A673 (cell line): ENCODE measurements at regions not wholly inside any gene's neighbourhood (a gene's known extent, or its start where the extent isn't known, plus 50 kb on each side); places are given as distances from the start of the nearest gene placed in this dataset.

ENCODE experiments used
- BruUV-seq: library from RNA; stranded (reverse); fragments of 400-500 nt; replicated peaks from 2 replicates; lab custom pipeline; 2021; lab: Mats Ljungman, UMichigan
- CTCF ChIA-PET: fragments of 300-600 bp; sonication (Branson Sonifier 250); formaldehyde crosslinking; loops from one replicate; lab custom pipeline; 2022; ENCODE audit warnings: antibody characterized with exemption; lab: Charles Lee
- POLR2A ChIA-PET: fragments of 300-600 bp; sonication (Branson Sonifier 250); formaldehyde crosslinking; loops from one replicate; lab custom pipeline; 2022; ENCODE audit warnings: antibody characterized with exemption; ENCODE audit not compliant: low non-redundant PET; lab: Charles Lee
- DNase-seq: peaks from one replicate; pipeline ENCODE4 v3.0.0-alpha.2; 2015; ENCODE audit warnings: low spot score
- H3K27ac ChIP-seq: fragments of 200-600 bp; sonication (generic); 2 replicates; pipeline ENCODE4 v1.5.1; 2016; ENCODE audit warnings: mixed run types, low read depth, mild to moderate bottlenecking, mixed read lengths, antibody characterized with exemption, low read length; ENCODE audit not compliant: poor library complexity, severe bottlenecking
- H3K27me3 ChIP-seq: fragments of 200-600 bp; sonication (generic); replicated peaks from 2 replicates; pipeline ENCODE4 v1.6.1; 2017; ENCODE audit warnings: mixed run types, low read depth, mild to moderate bottlenecking, mixed read lengths, antibody characterized with exemption, low read length; ENCODE audit not compliant: insufficient read depth, poor library complexity
- H3K36me3 ChIP-seq: fragments of 200-600 bp; sonication (generic); 2 replicates; pipeline ENCODE4 v1.6.1; 2016; ENCODE audit warnings: mixed run types, mild to moderate bottlenecking, mixed read lengths, antibody characterized with exemption, low read length; ENCODE audit not compliant: insufficient read depth, poor library complexity, severe bottlenecking
- H3K4me1 ChIP-seq: fragments of 200-600 bp; sonication (generic); 2 replicates; pipeline ENCODE4 v1.6.1; 2017; ENCODE audit warnings: mixed run types, mild to moderate bottlenecking, mixed read lengths, antibody characterized with exemption, low read length; ENCODE audit not compliant: insufficient read depth, poor library complexity, severe bottlenecking
- H3K4me3 ChIP-seq: fragments of 200-600 bp; sonication (generic); 2 replicates; pipeline ENCODE4 v1.5.1; 2016; ENCODE audit warnings: low read depth, mixed run types, mild to moderate bottlenecking, mixed read lengths, low read length; ENCODE audit not compliant: poor library complexity, severe bottlenecking
- H3K9me3 ChIP-seq: fragments of 200-600 bp; sonication (generic); 2 replicates; pipeline ENCODE4 v1.6.1; 2016; ENCODE audit warnings: mixed run types, low read depth, mild to moderate bottlenecking, mixed read lengths, antibody characterized with exemption, low read length; ENCODE audit not compliant: poor library complexity, severe bottlenecking
- EZH2 ChIP-seq: fragments of 200-600 bp; sonication (generic); IDR thresholded peaks from 2 replicates; pipeline ENCODE4 v1.6.1; 2017; ENCODE audit warnings: borderline replicate concordance, low read depth, mild to moderate bottlenecking, mixed read lengths, antibody characterized with exemption, low read length; ENCODE audit not compliant: poor library complexity, severe bottlenecking
- intact Hi-C: fragments of 100-400 bp; cut with micrococcal nuclease; formaldehyde crosslinking; loops from one replicate; pipeline ENCODE4 v1.10.0; 2022; ENCODE audit not compliant: unreplicated experiment
- TF ChIP-seq, protein P1 (sequence below): fragments of 300-800, 200-600 bp; sonication (generic); conservative IDR thresholded peaks from 2 replicates; pipeline ENCODE4 v1.5.1; 2017; ENCODE audit warnings: low read depth, mild to moderate bottlenecking, antibody characterized with exemption, low read length, moderate library complexity, mixed read lengths

DNA sequence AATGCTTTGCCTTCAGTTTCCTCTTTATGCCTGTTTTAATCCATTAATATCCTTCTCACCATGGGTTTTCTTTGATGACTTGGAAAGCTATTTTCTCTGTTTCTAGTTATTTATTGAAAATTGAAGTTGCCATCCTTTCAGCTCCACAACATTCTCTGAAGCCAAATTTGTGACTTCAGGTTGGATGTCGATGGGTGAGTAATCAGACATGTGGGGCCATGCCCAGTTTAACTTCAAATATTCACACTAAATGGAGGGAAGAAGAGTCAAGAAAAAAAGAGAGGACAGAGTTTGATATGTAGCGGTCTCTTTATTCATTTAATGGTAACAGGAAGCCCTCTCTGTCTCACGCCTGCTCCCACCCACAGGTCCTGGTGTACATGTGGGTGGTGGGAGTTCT lies 89.1 kb upstream of the RIPOR2 start:
- Histone ChIP-seq H3K4me1 (peaks cover 20% of the 10 kb centered on the region), H3K27ac (no peak overlapping the region), H3K9me3 (no peaks in the 10 kb centered on the region), H3K36me3 (no peaks in the 10 kb centered on the region), H3K27me3 (no peaks in the 10 kb centered on the region), H3K4me3 (no peak overlapping the region)
- no TSS peak for BruUV-seq
- intact Hi-C loops, result no loop called here
- ChIA-PET POLR2A (no interaction called here), CTCF (no interaction called here)
- DNase-seq, result no peak
- TF ChIP-seq EZH2, result no peak
- TF ChIP-seq, protein P1, sequence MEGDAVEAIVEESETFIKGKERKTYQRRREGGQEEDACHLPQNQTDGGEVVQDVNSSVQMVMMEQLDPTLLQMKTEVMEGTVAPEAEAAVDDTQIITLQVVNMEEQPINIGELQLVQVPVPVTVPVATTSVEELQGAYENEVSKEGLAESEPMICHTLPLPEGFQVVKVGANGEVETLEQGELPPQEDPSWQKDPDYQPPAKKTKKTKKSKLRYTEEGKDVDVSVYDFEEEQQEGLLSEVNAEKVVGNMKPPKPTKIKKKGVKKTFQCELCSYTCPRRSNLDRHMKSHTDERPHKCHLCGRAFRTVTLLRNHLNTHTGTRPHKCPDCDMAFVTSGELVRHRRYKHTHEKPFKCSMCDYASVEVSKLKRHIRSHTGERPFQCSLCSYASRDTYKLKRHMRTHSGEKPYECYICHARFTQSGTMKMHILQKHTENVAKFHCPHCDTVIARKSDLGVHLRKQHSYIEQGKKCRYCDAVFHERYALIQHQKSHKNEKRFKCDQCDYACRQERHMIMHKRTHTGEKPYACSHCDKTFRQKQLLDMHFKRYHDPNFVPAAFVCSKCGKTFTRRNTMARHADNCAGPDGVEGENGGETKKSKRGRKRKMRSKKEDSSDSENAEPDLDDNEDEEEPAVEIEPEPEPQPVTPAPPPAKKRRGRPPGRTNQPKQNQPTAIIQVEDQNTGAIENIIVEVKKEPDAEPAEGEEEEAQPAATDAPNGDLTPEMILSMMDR, result no peak

DNA sequence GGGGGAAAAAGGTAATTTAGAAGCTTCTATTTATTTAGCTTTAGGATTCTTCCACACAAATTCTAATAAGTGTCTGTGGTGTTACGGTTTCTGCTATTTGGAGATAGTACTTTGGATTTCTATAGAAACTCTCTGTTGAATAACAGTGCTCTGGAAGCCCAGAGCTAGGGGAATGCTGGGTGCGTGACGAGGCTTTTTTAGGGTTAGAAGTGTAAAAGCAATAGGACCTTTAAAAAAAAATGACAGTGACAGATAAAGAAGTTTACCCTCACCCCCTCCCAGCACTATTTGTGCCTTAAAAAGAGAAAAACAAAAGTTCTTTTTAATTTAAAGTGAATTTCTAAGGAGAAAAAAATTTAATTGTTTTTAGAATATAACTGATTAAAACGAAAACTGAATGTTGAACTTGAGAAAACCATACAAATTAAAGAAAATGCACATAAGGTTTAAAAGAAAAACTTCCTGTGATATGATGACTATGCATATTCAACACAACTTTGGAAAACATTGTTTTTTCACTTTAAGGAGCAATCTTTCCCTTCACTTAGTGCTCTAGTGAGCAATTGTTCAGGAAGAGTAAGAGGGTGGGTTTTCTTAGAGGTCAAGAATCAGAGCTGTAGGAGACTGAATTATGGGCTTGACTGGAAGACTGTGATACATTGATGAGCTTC lies 89.6 kb upstream of the RIPOR2 start:
- ChIA-PET CTCF (no interaction called here), POLR2A (no interaction called here)
- DNase-seq, result no peak
- Histone ChIP-seq H3K36me3 (no peaks in the 10 kb centered on the region), H3K4me3 (no peak overlapping the region), H3K4me1 (peaks cover 20% of the 10 kb centered on the region), H3K27me3 (no peaks in the 10 kb centered on the region), H3K27ac (no peak overlapping the region), H3K9me3 (no peaks in the 10 kb centered on the region)
- intact Hi-C loops, result no loop called here
- BruUV-seq, result no TSS peak
- no peak for TF ChIP-seq EZH2
- TF ChIP-seq, protein P1, result no peak

DNA sequence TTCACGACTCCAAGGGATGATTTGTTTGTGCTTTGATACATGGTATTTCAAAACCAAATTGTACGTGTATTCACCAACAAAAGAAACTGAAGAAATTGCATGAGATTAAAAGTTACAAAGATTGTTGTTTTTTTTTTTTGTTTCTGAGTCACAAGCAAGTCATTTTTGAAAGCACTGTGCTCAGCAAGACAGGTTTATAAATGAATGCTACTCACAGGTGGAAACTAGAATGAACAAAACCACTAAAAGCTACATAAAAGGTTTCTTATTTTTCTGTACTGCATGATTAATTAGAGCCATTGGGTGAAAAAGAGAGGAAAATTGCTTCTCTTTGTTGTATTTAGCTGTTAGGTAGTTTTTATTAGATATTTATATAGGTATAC lies 90.2 kb upstream of the RIPOR2 start:
- H3K36me3 ChIP-seq, result no peaks in the 10 kb centered on the region
- H3K9me3 ChIP-seq, result no peaks in the 10 kb centered on the region
- H3K27me3 ChIP-seq, result no peaks in the 10 kb centered on the region
- intact Hi-C loops, result no loop called here
- BruUV-seq, result no TSS peak
- ChIA-PET CTCF (no interaction called here), POLR2A (no interaction called here)
- TF ChIP-seq EZH2, result no peak
- TF ChIP-seq, protein P1, result no peak
- H3K4me3 ChIP-seq, result no peak overlapping the region
- peaks cover 20% of the 10 kb centered on the region for H3K4me1 ChIP-seq
- no peak overlapping the region for H3K27ac ChIP-seq
- no peak for DNase-seq
